A673 (cell line): ENCODE measurements at regions not wholly inside any gene's neighbourhood (a gene's known extent, or its start where the extent isn't known, plus 50 kb on each side); places are given as distances from the start of the nearest gene placed in this dataset.

Experiments used
- BruUV-seq: library from RNA; stranded (reverse); fragments of 400-500 nt; replicated peaks from 2 replicates; lab custom pipeline; 2021; lab: Mats Ljungman, UMichigan
- CTCF ChIA-PET: fragments of 300-600 bp; sonication (Branson Sonifier 250); formaldehyde crosslinking; loops from one replicate; lab custom pipeline; 2022; ENCODE audit warnings: antibody characterized with exemption; lab: Charles Lee
- POLR2A ChIA-PET: fragments of 300-600 bp; sonication (Branson Sonifier 250); formaldehyde crosslinking; loops from one replicate; lab custom pipeline; 2022; ENCODE audit warnings: antibody characterized with exemption; ENCODE audit not compliant: low non-redundant PET; lab: Charles Lee
- DNase-seq: peaks from one replicate; pipeline ENCODE4 v3.0.0-alpha.2; 2015; ENCODE audit warnings: low spot score
- H3K27ac ChIP-seq: fragments of 200-600 bp; sonication (generic); 2 replicates; pipeline ENCODE4 v1.5.1; 2016; ENCODE audit warnings: mixed run types, low read depth, mild to moderate bottlenecking, mixed read lengths, antibody characterized with exemption, low read length; ENCODE audit not compliant: poor library complexity, severe bottlenecking
- H3K27me3 ChIP-seq: fragments of 200-600 bp; sonication (generic); replicated peaks from 2 replicates; pipeline ENCODE4 v1.6.1; 2017; ENCODE audit warnings: mixed run types, low read depth, mild to moderate bottlenecking, mixed read lengths, antibody characterized with exemption, low read length; ENCODE audit not compliant: insufficient read depth, poor library complexity
- H3K36me3 ChIP-seq: fragments of 200-600 bp; sonication (generic); 2 replicates; pipeline ENCODE4 v1.6.1; 2016; ENCODE audit warnings: mixed run types, mild to moderate bottlenecking, mixed read lengths, antibody characterized with exemption, low read length; ENCODE audit not compliant: insufficient read depth, poor library complexity, severe bottlenecking
- H3K4me1 ChIP-seq: fragments of 200-600 bp; sonication (generic); 2 replicates; pipeline ENCODE4 v1.6.1; 2017; ENCODE audit warnings: mixed run types, mild to moderate bottlenecking, mixed read lengths, antibody characterized with exemption, low read length; ENCODE audit not compliant: insufficient read depth, poor library complexity, severe bottlenecking
- H3K4me3 ChIP-seq: fragments of 200-600 bp; sonication (generic); 2 replicates; pipeline ENCODE4 v1.5.1; 2016; ENCODE audit warnings: low read depth, mixed run types, mild to moderate bottlenecking, mixed read lengths, low read length; ENCODE audit not compliant: poor library complexity, severe bottlenecking
- H3K9me3 ChIP-seq: fragments of 200-600 bp; sonication (generic); 2 replicates; pipeline ENCODE4 v1.6.1; 2016; ENCODE audit warnings: mixed run types, low read depth, mild to moderate bottlenecking, mixed read lengths, antibody characterized with exemption, low read length; ENCODE audit not compliant: poor library complexity, severe bottlenecking
- EZH2 ChIP-seq: fragments of 200-600 bp; sonication (generic); IDR thresholded peaks from 2 replicates; pipeline ENCODE4 v1.6.1; 2017; ENCODE audit warnings: borderline replicate concordance, low read depth, mild to moderate bottlenecking, mixed read lengths, antibody characterized with exemption, low read length; ENCODE audit not compliant: poor library complexity, severe bottlenecking
- intact Hi-C: fragments of 100-400 bp; cut with micrococcal nuclease; formaldehyde crosslinking; loops from one replicate; pipeline ENCODE4 v1.10.0; 2022; ENCODE audit not compliant: unreplicated experiment
- TF ChIP-seq, protein P1 (sequence below): fragments of 300-800, 200-600 bp; sonication (generic); conservative IDR thresholded peaks from 2 replicates; pipeline ENCODE4 v1.5.1; 2017; ENCODE audit warnings: low read depth, mild to moderate bottlenecking, antibody characterized with exemption, low read length, moderate library complexity, mixed read lengths

DNA sequence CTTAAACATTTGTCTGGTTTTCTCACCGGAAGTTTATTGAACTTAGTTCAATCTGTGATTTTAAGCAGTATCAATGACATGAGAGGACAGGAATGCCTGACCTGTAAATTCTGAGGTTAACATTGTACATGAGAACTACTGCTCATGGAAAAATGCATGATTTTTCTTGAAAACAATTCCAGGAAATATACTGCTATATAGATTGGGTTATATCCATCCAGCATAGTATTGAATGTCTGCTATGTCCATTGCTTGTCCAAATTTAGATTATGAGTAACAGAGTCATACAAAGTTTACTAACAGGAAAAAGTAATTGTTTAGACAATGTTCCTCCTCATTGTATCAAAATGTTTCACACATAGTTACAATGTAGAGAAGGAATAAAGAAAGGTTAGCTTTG is 606.8 kb downstream of the DACH1 start:
- BruUV-seq, result no TSS peak
- TF ChIP-seq, protein P1, sequence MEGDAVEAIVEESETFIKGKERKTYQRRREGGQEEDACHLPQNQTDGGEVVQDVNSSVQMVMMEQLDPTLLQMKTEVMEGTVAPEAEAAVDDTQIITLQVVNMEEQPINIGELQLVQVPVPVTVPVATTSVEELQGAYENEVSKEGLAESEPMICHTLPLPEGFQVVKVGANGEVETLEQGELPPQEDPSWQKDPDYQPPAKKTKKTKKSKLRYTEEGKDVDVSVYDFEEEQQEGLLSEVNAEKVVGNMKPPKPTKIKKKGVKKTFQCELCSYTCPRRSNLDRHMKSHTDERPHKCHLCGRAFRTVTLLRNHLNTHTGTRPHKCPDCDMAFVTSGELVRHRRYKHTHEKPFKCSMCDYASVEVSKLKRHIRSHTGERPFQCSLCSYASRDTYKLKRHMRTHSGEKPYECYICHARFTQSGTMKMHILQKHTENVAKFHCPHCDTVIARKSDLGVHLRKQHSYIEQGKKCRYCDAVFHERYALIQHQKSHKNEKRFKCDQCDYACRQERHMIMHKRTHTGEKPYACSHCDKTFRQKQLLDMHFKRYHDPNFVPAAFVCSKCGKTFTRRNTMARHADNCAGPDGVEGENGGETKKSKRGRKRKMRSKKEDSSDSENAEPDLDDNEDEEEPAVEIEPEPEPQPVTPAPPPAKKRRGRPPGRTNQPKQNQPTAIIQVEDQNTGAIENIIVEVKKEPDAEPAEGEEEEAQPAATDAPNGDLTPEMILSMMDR, result no peak
- no peak for TF ChIP-seq EZH2
- Histone ChIP-seq H3K36me3 (no peaks in the 10 kb centered on the region), H3K9me3 (no peaks in the 10 kb centered on the region), H3K4me1 (no peaks in the 10 kb centered on the region), H3K27me3 (peaks cover 38% of the 10 kb centered on the region), H3K4me3 (no peak overlapping the region), H3K27ac (no peak overlapping the region)
- DNase-seq, result no peak
- POLR2A ChIA-PET, result no interaction called here
- intact Hi-C loops, result no loop called here
- CTCF ChIA-PET, result no interaction called here

DNA sequence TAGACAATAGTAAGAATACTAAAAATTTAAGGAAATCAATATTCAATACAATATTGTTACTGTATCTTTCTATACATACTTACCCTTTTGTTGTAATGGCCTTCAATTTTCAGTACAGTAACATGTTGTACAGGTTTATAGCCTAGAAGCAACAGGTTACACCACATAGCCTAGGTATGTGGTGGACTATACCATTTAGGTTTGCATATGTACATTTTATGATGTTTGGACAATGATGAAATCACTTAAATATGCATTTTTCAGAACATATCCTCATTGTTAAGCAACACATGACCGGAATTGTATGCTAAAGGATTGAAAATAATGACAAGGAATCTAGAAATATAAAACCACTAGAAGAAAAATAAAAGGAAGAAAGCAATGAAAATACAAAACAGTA is 611.4 kb downstream of the DACH1 start:
- no peaks in the 10 kb centered on the region for H3K9me3 ChIP-seq
- peaks cover 3% of the 10 kb centered on the region for H3K27me3 ChIP-seq
- H3K4me3 ChIP-seq, result no peak overlapping the region
- POLR2A ChIA-PET, result no interaction called here
- H3K27ac ChIP-seq, result no peak overlapping the region
- no peaks in the 10 kb centered on the region for H3K4me1 ChIP-seq
- intact Hi-C loops, result no loop called here
- CTCF ChIA-PET, result no interaction called here
- BruUV-seq, result no TSS peak
- no peaks in the 10 kb centered on the region for H3K36me3 ChIP-seq
- DNase-seq, result no peak
- TF ChIP-seq, protein P1, result no peak
- TF ChIP-seq EZH2, result no peak

DNA sequence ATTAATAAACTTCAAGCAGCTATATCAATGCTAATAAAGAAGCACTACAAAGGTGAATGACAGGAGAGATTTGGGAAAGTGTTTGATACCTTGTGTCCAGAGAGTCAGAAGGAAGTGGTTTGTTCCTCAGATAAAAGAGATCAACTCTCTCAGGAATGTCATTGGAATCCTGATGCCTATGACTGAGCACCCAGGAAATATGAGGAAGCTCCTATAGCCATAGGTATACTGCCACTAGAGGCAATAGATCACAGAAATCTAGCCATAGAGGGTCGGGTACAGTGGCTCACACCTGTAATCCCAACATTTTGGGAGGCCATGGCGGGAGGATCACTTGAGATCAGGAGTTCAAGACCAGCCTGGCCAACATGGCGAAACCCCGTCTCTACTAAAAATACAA is 612.6 kb downstream of the DACH1 start:
- TF ChIP-seq EZH2, result no peak
- TF ChIP-seq, protein P1, result no peak
- no peak for DNase-seq
- H3K27ac ChIP-seq, result no peak overlapping the region
- peaks cover 3% of the 10 kb centered on the region for H3K27me3 ChIP-seq
- CTCF ChIA-PET, result no interaction called here
- intact Hi-C loops, result no loop called here
- POLR2A ChIA-PET, result no interaction called here
- no peaks in the 10 kb centered on the region for H3K9me3 ChIP-seq
- H3K36me3 ChIP-seq, result no peaks in the 10 kb centered on the region
- BruUV-seq, result no TSS peak
- no peak overlapping the region for H3K4me3 ChIP-seq
- no peaks in the 10 kb centered on the region for H3K4me1 ChIP-seq
